ENCODE measurements at regions not wholly inside any gene's neighbourhood (a gene's known extent, or its start where the extent isn't known, plus 50 kb on each side); places are given as distances from the start of the nearest gene placed in this dataset.

DNA sequence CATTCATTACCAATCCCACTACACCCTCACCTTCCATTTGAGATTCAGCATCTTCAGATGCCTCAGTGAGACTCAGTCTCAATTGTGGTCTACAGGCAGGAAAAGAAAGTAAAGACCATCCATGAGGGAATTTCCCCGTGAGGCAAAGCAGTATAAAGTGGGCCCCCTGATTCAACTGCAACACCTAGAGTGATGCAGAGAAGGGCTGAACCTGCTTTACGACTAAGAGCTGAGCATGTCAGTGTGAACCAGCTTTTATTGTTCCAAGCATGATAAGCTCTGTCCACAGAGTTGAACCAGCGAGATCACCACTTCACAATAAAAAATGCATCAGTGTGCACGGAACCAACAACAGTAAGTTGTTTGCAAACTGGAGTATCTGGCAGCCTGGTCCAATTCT, 357.6 kb upstream of the ATP5MC3 start:
- no peak for TF ChIP-seq RAD21 (IDR thresholded peaks at IDR 0.05; ENCODE audit: low read depth)
- TF ChIP-seq, protein P1, sequence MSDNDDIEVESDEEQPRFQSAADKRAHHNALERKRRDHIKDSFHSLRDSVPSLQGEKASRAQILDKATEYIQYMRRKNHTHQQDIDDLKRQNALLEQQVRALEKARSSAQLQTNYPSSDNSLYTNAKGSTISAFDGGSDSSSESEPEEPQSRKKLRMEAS (IDR thresholded peaks at IDR 0.05): no peak
- TF ChIP-seq YY1 (IDR thresholded peaks at IDR 0.05; ENCODE audit: low read depth): no peak
- TF ChIP-seq TAF1 (IDR thresholded peaks at IDR 0.05; ENCODE audit: low read depth): no peak
- TF ChIP-seq CREB1 (IDR thresholded peaks at IDR 0.05; ENCODE audit: low read depth): no peak
- TF ChIP-seq CEBPB (IDR thresholded peaks at IDR 0.05): no peak
- no peak for TF ChIP-seq TCF12 (IDR thresholded peaks at IDR 0.05; ENCODE audit: low read depth)
- TF ChIP-seq EP300 (IDR thresholded peaks at IDR 0.05; ENCODE audit: borderline replicate concordance): no peak
- TF ChIP-seq, protein P2, sequence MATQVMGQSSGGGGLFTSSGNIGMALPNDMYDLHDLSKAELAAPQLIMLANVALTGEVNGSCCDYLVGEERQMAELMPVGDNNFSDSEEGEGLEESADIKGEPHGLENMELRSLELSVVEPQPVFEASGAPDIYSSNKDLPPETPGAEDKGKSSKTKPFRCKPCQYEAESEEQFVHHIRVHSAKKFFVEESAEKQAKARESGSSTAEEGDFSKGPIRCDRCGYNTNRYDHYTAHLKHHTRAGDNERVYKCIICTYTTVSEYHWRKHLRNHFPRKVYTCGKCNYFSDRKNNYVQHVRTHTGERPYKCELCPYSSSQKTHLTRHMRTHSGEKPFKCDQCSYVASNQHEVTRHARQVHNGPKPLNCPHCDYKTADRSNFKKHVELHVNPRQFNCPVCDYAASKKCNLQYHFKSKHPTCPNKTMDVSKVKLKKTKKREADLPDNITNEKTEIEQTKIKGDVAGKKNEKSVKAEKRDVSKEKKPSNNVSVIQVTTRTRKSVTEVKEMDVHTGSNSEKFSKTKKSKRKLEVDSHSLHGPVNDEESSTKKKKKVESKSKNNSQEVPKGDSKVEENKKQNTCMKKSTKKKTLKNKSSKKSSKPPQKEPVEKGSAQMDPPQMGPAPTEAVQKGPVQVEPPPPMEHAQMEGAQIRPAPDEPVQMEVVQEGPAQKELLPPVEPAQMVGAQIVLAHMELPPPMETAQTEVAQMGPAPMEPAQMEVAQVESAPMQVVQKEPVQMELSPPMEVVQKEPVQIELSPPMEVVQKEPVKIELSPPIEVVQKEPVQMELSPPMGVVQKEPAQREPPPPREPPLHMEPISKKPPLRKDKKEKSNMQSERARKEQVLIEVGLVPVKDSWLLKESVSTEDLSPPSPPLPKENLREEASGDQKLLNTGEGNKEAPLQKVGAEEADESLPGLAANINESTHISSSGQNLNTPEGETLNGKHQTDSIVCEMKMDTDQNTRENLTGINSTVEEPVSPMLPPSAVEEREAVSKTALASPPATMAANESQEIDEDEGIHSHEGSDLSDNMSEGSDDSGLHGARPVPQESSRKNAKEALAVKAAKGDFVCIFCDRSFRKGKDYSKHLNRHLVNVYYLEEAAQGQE (IDR thresholded peaks at IDR 0.05; ENCODE audit: low read depth): no peak
- no peak for TF ChIP-seq TEAD4 (IDR thresholded peaks at IDR 0.05)
